SU-DHL-6 (cell line): ENCODE measurements at regions not wholly inside any gene's neighbourhood (a gene's known extent, or its start where the extent isn't known, plus 50 kb on each side); places are given as distances from the start of the nearest gene placed in this dataset.

ENCODE experiments used
- H2AFZ ChIP-seq: fragments of 200-600 bp; sonication (generic); 2 replicates; pipeline ENCODE4 v1.6.1; 2014; ENCODE audit warnings: low read depth, mild to moderate bottlenecking, moderate library complexity, mixed read lengths, antibody characterized with exemption, low read length; ENCODE audit not compliant: severe bottlenecking
- H3F3A ChIP-seq: fragments of 200-600 bp; shearing (Covaris generic); 2 replicates; pipeline ENCODE4 v1.6.0; 2016; ENCODE audit warnings: antibody characterized with exemption, mild to moderate bottlenecking; ENCODE audit not compliant: insufficient read depth
- H3K27ac ChIP-seq: fragments of 200-600 bp; sonication (generic); 2 replicates; pipeline ENCODE4 v1.5.1; 2016; ENCODE audit warnings: low read depth, mild to moderate bottlenecking, low read length, moderate library complexity, mixed read lengths
- H3K27me3 ChIP-seq: fragments of 200-600 bp; sonication (generic), shearing (Covaris generic); 2 replicates; pipeline ENCODE4 v1.6.0; 2014; ENCODE audit warnings: mild to moderate bottlenecking, low read length
- H3K36me3 ChIP-seq: fragments of 200-600 bp; sonication (generic); 2 replicates; pipeline ENCODE4 v1.6.1; 2014; ENCODE audit warnings: mild to moderate bottlenecking, low read length, mixed read lengths
- H3K4me2 ChIP-seq: fragments of 300-600, 200-600 bp; shearing (Covaris generic), sonication (generic); 2 replicates; pipeline ENCODE4 v1.6.0; 2014; ENCODE audit warnings: low read length, low read depth, mild to moderate bottlenecking; ENCODE audit not compliant: poor library complexity, severe bottlenecking
- H3K4me3 ChIP-seq: fragments of 200-600 bp; sonication (generic); 2 replicates; pipeline ENCODE4 v1.5.1; 2014; ENCODE audit warnings: antibody characterized with exemption, low read length, mild to moderate bottlenecking, mixed read lengths; ENCODE audit not compliant: insufficient read depth, poor library complexity, severe bottlenecking
- H3K79me2 ChIP-seq: fragments of 200-600 bp; sonication (generic); 2 replicates; pipeline ENCODE4 v1.6.1; 2014; ENCODE audit warnings: mild to moderate bottlenecking, low read length, moderate library complexity; ENCODE audit not compliant: insufficient read depth
- H3K9ac ChIP-seq: fragments of 200-600 bp; sonication (generic); 2 replicates; pipeline ENCODE4 v1.7.0; 2014; ENCODE audit warnings: mild to moderate bottlenecking, low read length
- H3K9me2 ChIP-seq: fragments of 200-600 bp; sonication (generic); replicated peaks from 2 replicates; pipeline ENCODE4 v1.6.1; 2014; ENCODE audit warnings: low read length; ENCODE audit not compliant: insufficient read depth
- H3K9me3 ChIP-seq: fragments of 200-600 bp; sonication (generic); 2 replicates; pipeline ENCODE4 v1.6.1; 2014; ENCODE audit warnings: low read length, mixed read lengths; ENCODE audit not compliant: insufficient read depth
- H4K20me1 ChIP-seq: fragments of 200-600 bp; sonication (generic); 2 replicates; pipeline ENCODE4 v1.6.1; 2014; ENCODE audit warnings: low read depth, mild to moderate bottlenecking, antibody characterized with exemption, low read length, moderate library complexity, mixed read lengths
- EZH2phosphoT487 ChIP-seq: fragments of 200-600 bp; sonication (generic), shearing (Covaris generic); conservative IDR thresholded peaks from 2 replicates; pipeline ENCODE4 v1.6.1; 2018; ENCODE audit warnings: mild to moderate bottlenecking, antibody characterized with exemption, low read length, moderate library complexity, mixed read lengths
- TF ChIP-seq, protein P1 (sequence below): fragments of 200-600 bp; sonication (generic); IDR thresholded peaks from one replicate; pipeline ENCODE4 v1.5.1; 2017; ENCODE audit warnings: antibody characterized with exemption, mild to moderate bottlenecking, low read length, moderate library complexity; ENCODE audit not compliant: insufficient read depth, poor library complexity, severe bottlenecking

DNA sequence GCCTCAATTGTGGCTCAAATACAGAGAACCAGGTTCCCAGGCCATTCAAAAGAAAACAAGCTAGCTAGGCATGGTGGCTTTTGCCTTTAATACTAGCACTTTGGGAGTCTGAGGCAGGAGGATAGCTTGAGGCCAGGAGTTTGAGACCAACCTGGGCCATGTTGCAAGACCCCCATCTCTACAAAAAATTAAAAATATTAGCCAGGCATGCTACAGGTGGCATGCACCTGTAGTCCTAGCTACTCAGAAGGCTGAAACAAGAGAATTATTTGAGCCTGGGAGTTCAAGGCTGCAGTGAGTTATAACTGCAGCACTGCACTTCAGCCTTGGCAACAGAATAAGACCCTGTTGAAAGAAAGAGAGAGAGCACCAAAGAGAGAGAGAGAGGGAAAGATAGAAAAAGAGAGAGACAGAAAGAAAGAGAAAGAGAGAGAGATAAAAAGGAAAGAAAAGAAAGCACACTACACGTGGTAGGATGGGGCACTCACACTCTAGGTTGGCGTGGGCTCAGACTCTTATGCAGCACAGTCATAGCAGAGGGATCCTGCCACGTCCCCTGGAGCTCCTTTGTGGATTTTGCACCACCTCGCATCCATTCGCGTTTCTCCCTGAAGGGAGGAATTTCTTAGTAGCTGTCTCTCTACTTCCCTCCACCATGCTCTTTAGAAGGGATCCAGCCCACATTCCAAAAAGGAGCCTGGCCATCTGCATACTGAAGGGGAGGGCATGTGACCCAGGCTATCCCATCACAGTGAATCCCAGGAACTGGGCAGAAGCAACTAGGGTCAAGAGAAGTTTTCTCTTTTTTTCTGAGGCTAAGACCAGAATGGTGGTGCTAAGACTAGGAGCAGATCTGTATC lies 789.9 kb downstream of the UQCRFS1 start:
- no peak overlapping the region for H3K4me2 ChIP-seq
- H3K27ac ChIP-seq, result no peak overlapping the region
- H3K9ac ChIP-seq, result no peak overlapping the region

DNA sequence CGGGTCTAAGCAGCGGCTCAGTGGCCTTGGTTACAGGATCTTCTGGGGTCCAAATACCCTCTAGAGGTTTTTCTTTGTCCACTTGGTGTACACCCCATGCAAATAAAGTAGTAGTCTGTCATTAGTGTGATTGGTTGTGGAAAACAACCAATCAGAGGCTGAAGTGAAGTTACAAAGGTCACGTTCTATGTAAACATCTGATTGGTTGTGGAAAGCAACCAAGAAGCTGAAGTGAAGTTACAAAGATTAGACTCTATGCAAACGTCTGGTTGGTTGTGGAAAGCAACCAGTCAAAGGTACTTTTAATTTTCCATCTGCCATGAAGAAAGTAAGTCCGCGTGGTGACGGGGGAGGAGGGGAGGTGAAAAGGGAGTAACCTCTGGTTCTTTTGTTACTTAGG lies 790.9 kb downstream of the UQCRFS1 start:
- no peak overlapping the region for H2AFZ ChIP-seq
- no peaks in the 10 kb centered on the region for H3K79me2 ChIP-seq
- H3K36me3 ChIP-seq, result no peaks in the 10 kb centered on the region
- no peak overlapping the region for H3K27ac ChIP-seq
- H3K9me3 ChIP-seq, result no peaks in the 10 kb centered on the region
- no peak overlapping the region for H3K9ac ChIP-seq
- H3F3A ChIP-seq, result no peaks in the 10 kb centered on the region
- H3K9me2 ChIP-seq, result no peaks in the 10 kb centered on the region
- TF ChIP-seq EZH2phosphoT487, result no peak
- TF ChIP-seq, protein P1, sequence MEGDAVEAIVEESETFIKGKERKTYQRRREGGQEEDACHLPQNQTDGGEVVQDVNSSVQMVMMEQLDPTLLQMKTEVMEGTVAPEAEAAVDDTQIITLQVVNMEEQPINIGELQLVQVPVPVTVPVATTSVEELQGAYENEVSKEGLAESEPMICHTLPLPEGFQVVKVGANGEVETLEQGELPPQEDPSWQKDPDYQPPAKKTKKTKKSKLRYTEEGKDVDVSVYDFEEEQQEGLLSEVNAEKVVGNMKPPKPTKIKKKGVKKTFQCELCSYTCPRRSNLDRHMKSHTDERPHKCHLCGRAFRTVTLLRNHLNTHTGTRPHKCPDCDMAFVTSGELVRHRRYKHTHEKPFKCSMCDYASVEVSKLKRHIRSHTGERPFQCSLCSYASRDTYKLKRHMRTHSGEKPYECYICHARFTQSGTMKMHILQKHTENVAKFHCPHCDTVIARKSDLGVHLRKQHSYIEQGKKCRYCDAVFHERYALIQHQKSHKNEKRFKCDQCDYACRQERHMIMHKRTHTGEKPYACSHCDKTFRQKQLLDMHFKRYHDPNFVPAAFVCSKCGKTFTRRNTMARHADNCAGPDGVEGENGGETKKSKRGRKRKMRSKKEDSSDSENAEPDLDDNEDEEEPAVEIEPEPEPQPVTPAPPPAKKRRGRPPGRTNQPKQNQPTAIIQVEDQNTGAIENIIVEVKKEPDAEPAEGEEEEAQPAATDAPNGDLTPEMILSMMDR, result no peak
- no peaks in the 10 kb centered on the region for H3K27me3 ChIP-seq
- H4K20me1 ChIP-seq, result no peaks in the 10 kb centered on the region
- no peak overlapping the region for H3K4me2 ChIP-seq
- no peak overlapping the region for H3K4me3 ChIP-seq

More for the DNA sequence above, 789.9 kb downstream of the UQCRFS1 start:
- Histone ChIP-seq H3F3A (no peaks in the 10 kb centered on the region), H3K36me3 (no peaks in the 10 kb centered on the region), H3K4me3 (no peak overlapping the region), H2AFZ (no peak overlapping the region), H3K79me2 (no peaks in the 10 kb centered on the region), H3K9me3 (no peaks in the 10 kb centered on the region), H4K20me1 (no peaks in the 10 kb centered on the region), H3K27me3 (no peaks in the 10 kb centered on the region), H3K9me2 (no peaks in the 10 kb centered on the region)
- TF ChIP-seq, protein P1, result no peak
- no peak for TF ChIP-seq EZH2phosphoT487

DNA sequence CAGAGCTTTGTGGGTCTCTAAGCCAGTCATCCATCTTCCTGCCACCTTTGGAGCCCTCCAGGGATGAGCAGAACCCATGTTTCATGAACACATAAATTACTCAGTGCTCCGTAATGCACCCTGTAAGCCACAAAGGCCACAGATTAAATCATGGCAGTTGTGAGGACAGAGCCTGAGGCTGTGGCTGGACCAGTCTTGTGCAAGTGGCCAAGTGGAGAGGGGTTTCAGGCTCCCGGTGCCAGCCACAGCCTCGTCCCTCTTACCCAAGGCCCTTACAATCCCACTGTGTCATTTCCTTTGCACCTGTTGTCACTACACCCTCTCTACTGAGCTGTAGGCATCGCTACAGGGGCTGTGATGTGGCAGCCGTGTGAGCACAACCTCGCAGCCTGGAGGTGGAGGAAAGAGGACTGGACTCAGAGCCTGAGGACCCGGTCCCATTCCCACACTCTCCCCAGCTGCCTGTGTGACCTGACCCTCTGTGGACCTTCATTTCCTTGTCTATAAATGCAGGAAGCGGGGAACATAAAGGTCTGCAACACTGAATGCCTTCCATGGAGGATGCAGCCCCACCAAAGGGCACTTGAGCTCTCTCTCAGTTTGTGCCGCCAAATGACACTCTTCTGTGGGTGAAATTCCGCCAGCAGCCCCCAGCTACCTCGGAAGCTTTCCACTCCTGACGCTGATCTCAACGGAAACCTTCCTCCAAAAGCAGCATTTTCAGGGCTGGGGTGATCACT lies 792.0 kb downstream of the UQCRFS1 start:
- no peak overlapping the region for H2AFZ ChIP-seq
- no peak overlapping the region for H3K4me2 ChIP-seq
- H3K36me3 ChIP-seq, result no peaks in the 10 kb centered on the region
- H3F3A ChIP-seq, result no peaks in the 10 kb centered on the region
- no peaks in the 10 kb centered on the region for H3K9me2 ChIP-seq
- no peaks in the 10 kb centered on the region for H3K9me3 ChIP-seq
- TF ChIP-seq EZH2phosphoT487, result no peak
- TF ChIP-seq, protein P1, result no peak
- no peaks in the 10 kb centered on the region for H3K79me2 ChIP-seq
- no peaks in the 10 kb centered on the region for H4K20me1 ChIP-seq
- H3K27ac ChIP-seq, result no peak overlapping the region
- no peak overlapping the region for H3K4me3 ChIP-seq
- H3K9ac ChIP-seq, result no peak overlapping the region
- H3K27me3 ChIP-seq, result no peaks in the 10 kb centered on the region
